ENCODE measurements at regions not wholly inside any gene's neighbourhood (a gene's known extent, or its start where the extent isn't known, plus 50 kb on each side); places are given as distances from the start of the nearest gene placed in this dataset.

DNA sequence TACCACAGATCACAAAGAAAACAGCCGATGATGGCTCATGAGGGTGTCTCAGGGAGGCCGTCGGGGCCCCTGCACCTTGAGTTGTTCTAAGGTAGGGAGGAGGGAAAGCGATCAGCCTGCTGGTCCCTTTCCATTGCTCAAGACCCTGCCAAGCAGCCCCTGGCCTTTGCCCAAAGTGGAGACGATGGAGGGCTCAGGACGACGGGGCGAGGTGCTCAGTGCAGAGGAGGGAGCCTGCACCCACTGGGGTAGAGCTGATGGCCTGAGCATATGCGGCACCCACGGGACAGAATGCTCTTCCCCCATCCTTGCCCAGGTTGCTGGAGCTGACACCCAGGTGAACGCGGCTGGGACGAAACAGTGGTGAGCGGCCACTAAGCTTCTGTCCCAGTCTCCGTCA lies 58.3 kb upstream of the FAM20C start:
- Histone ChIP-seq H3K18ac (ENCODE audit: low read depth, low read length) (no peak overlapping the region), H2BK15ac (ENCODE audit: low read depth, low read length) (no peak overlapping the region), H4K20me1 (ENCODE audit: insufficient read depth, low read length) (no peaks in the 10 kb centered on the region), H2AK5ac (ENCODE audit: low read depth, low read length) (no peak overlapping the region), H3K23ac (ENCODE audit: low read depth, low read length) (no peak overlapping the region), H3K27me3 (ENCODE audit: control insufficient read depth, insufficient read depth, low read length) (peaks cover 11% of the 10 kb centered on the region; the same call in 1 of the 2 replicates), H3K27ac (ENCODE audit: insufficient read depth, low read length) (no peak overlapping the region), H3K9me3 (ENCODE audit: control insufficient read depth, insufficient read depth, low read length) (no peaks in the 10 kb centered on the region), H4K91ac (ENCODE audit: insufficient read depth, low read depth, low read length) (no peak overlapping the region), H3K9ac (ENCODE audit: low read depth, low read length) (no peak overlapping the region), H3K4ac (ENCODE audit: low read depth, low read length) (no peak overlapping the region), H3K14ac (replicated peaks; ENCODE audit: low read depth, low read length) (no peak overlapping the region), H4K8ac (ENCODE audit: low read depth in 2 of 2, low read length in 2 of 2) (no peak overlapping the region), H2BK20ac (ENCODE audit: low read depth, low read length) (no peak overlapping the region), H3K9me1 (ENCODE audit: insufficient read depth, low read length) (no peaks in the 10 kb centered on the region), H3K79me1 (ENCODE audit: low read depth in 1 of 2, low read length in 2 of 2) (no peaks in the 10 kb centered on the region), H4K5ac (ENCODE audit: low read depth, low read length) (no peak overlapping the region), H2BK5ac (ENCODE audit: low read depth, low read length, poor library complexity, severe bottlenecking) (no peak overlapping the region), H3K4me2 (ENCODE audit: low read depth, low read length) (no peak overlapping the region), H3K56ac (ENCODE audit: extremely low read depth, insufficient read depth, low read length) (no peak overlapping the region), H3K36me3 (ENCODE audit: control insufficient read depth, insufficient read depth, low read length) (no peaks in the 10 kb centered on the region), H2AFZ (replicated peaks; ENCODE audit: low read length, poor library complexity) (no peak overlapping the region), H2AK9ac (replicated peaks; ENCODE audit: low read depth, low read length, poor library complexity) (no peak overlapping the region), H3K4me3 (ENCODE audit: insufficient read depth, low read depth, low read length) (no peak overlapping the region), H3K4me1 (ENCODE audit: control insufficient read depth, insufficient read depth, low read length) (peaks cover 7% of the 10 kb centered on the region; the same call in 1 of the 2 replicates), H2BK120ac (ENCODE audit: low read depth, low read length) (no peak overlapping the region)
- dilution Hi-C loops (cut with HindIII; ENCODE audit: low sequenced_read_pairs, unreplicated experiment) (no loop called here), intact Hi-C loops (cut with micrococcal nuclease) (no loop called here), in situ Hi-C loops (cut with MboI; ENCODE audit: low sequenced_read_pairs) (no loop called here)
- TF ChIP-seq MAZ (IDR thresholded peaks at IDR 0.05; ENCODE audit: borderline replicate concordance, low read depth, low read length), result no peak
- no peak for TF ChIP-seq RFX5 (IDR thresholded peaks at IDR 0.05; ENCODE audit: low read depth, low read length)
- no peak for TF ChIP-seq NFE2L2 (IDR thresholded peaks at IDR 0.05; ENCODE audit: low read depth, low read length)
- ChIA-PET POLR2A (ENCODE audit: unreplicated experiment) (no interaction called here), CTCF (no interaction called here)
- ATAC-seq (ENCODE audit: low read depth) (no peak), DNase-seq (no peak)
- 83% methylated on average over 6 of the region's 15 CpGs; no CpG with 5 or more reads in 1 of the 2 experiments for WGBS, 2 experiments (ENCODE audit: extremely low coverage in 2 of 2, insufficient read length in 1 of 2)
- no TSS peak for BruUV-seq (replicated peaks)

Data from IMR-90 (cell line).